ENCODE measurements at regions not wholly inside any gene's neighbourhood (a gene's known extent, or its start where the extent isn't known, plus 50 kb on each side); places are given as distances from the start of the nearest gene placed in this dataset.
A peak's percentile ranks its signal among the peaks of the same experiment; 100 is the strongest.
"Not testable (repeated sequence)": the region's sequence is repeated elsewhere in the genome, so short reads cannot be mapped to it uniquely, and the experiment has no call there.

DNA sequence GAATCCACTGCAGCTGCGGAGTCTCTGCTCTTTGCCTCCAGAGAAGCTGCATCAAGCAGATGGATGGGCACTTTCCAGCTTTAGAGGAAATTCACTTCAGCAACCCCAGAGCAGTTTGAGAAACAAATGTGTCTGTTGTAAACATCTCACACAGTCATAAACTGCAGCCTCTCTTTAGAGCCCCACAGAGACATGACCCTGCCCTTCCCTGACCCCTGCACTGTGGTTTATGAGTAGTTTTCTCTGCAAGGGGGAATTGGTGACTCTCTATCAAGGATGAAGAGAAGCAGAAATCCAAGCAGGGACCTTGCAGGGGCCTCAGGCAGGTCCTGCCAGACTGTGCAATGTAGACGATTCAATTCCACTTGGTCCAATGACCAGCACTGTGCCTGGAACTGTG is 160.2 kb downstream of the SH2D4B start:
- DNase-seq, result no peak

DNA sequence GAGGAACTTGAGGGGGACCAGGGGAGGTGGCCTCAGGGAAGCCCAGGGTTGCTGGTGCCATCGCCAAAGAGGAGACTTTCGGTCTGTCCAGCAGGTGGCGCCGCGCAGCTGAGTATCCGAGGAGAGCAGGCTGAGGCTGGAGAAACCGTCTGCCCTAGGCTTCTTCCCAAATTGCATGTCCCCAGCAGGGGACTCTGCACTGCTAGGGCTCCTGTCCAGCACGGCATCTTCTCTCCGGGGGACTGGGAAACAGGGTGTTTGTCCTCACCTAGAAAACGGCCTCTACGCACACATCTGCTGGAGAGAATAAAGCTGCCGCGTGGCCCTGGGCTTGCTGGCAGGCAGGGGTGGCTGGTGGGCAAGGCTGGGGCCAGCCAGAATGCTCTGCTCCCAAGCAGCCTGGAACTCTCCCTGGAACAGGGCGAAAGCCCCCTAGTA is 161.9 kb downstream of the SH2D4B start:
- peak; percentile 75 for DNase-seq

DNA sequence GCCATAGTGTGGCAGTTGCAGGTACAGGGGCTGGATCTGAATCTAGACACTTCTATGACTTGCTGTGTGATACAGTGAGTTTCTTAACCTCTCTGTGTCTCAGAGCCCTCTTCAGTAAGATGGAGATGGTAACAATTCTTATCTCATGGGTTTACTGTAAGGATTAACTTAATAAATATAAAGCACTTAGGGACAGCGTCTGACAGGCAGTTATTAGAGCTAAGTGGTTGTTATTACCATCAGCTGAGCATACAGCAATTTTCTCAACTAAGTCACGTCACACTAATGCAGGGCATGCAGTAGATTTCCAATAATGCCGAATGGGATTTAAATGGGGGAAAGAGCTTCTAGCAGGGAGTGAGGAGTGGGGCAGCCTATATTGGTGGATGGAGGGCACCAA is 162.6 kb downstream of the SH2D4B start:
- DNase-seq, result no peak

DNA sequence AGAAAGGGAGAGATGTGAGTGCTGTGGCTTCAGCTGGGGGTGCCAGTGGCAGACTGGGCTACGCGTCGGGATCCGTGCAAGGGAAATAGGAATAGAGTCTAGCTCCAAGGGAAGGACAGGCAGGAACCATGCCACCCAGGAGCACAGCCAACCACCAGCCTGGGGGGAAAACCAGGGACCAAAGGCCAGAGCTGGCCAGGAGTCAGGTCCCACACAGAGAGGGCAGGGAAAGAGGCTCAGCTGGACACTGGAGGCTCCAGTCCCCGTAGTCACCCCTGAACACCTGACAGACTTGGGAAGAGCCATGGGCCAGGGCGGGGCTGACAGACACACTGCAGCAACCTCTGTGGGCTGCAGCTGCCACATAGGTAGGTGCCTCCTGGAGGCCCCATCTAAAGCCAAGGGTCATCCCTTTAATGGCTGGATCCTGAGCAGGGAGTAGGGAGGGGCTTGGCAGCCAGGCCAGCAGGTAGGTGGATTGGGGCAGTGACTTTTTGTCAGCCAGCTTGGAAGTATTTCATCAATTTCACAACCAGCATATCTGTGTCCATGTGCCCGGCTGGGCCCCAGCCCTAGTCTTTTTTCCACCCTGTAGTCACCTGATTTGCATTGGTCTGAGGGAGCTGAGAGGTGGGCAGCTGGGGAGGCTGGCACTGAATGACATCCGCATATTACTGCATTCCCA is 163.2 kb downstream of the SH2D4B start:
- DNase-seq, result no peak

GRCh38 chr10:80701706-80702105 is 164.0 kb downstream of the SH2D4B start:
- DNase-seq, result no peak

DNA sequence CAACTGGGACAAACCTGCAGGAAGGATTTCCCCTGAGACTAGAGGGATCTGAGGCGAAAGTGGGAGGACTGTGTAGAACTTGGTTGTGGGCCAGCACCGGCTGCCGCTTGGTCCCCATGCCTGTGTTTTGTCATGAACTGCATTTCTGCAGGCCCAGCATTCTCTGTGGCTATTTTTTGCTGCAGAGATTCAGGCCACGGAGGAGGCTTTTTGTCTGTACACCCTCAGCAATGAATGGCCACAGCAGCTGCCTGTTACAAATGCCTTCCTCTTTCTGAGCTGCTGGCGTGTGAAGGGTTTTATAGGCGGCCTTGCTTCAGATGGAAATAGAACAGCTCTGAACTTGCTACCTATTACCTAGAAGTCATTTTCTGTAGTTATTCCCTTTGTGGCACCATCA is 164.4 kb downstream of the SH2D4B start:
- DNase-seq, result no peak

DNA sequence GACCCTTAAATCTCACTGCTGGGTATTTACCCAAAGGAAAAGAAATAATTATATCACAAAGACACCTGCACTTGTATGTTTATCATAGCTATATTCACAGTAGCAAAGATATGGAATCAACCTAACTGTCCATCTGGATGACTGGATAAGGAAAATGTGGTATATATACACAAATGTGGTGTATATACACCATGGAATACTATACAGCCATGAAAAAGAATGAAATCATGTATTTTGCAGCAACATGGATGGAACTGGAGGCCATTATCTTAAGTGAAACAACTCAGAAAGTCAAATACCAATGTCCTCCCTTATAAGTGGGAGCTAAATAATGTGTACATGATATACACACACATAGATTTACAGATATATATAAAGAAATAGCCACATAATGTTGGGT is 168.2 kb downstream of the SH2D4B start:
- no peak for DNase-seq

DNA sequence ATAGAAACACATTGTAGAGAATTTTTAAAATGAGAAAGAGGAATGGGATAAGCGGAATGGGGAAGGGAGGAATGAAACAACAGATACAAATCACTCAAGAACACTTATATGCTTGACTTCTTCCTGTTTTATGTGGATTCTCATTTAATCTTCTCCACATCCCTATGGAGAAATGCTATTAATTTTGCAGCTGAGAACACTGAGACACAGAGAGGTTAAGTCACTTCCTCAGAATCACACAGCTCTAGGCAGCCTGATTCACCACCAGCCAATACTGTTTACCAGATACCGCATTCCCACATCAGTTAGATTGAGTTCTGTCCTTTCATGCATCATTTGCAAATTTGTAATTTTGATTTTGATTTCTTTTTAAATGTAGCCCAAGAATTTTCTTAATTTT is 170.5 kb downstream of the SH2D4B start:
- no peak for DNase-seq

DNA sequence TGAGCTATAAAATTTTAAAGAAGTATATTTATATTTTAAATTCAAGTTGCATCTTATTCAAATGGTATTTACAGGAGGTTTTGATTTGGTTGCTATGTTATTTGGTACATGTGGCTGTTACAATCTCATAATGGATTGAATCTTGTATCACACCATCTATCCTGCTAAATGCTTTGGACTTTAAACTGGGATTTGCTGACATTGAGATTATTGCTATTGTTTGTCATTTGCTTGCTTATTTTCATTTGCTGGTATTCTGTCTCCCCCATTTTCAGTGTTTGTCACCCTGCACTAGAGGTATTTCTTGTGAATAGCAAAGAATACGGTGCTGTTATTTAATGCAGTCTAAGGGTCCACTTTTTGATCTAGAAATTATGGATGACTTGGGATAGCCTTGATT is 171.1 kb downstream of the SH2D4B start:
- no peak for DNase-seq

- no peak for DNase-seq
These were observed 172.2 kb downstream of the SH2D4B start for GRCh38 chr10:80709866-80710265.

GRCh38 chr10:80713398-80713928 is 175.8 kb downstream of the SH2D4B start:
- DNase-seq, result no peak

GRCh38 chr10:80714566-80714965 is 176.9 kb downstream of the SH2D4B start:
- DNase-seq, result no peak

DNA sequence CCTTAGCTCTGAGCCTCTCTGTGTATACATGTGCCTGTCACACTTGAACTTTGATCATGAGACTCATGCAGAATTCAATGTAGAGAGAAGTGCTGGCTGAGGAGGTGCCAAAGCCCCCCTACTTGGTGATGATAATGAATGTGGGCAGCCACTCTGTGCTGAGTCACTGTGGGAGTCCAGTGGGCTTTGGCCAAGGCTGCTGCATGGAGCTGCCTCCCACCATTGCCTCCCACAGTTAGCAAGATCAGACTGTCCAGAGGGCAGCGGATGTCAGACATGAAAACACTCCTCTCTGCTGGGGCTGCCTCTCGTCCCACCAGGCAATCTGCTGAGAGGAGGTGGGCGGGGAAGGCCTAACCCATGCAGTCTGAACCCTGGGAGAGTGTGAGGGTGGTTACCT is 180.3 kb downstream of the SH2D4B start:
- no peak for DNase-seq

DNA sequence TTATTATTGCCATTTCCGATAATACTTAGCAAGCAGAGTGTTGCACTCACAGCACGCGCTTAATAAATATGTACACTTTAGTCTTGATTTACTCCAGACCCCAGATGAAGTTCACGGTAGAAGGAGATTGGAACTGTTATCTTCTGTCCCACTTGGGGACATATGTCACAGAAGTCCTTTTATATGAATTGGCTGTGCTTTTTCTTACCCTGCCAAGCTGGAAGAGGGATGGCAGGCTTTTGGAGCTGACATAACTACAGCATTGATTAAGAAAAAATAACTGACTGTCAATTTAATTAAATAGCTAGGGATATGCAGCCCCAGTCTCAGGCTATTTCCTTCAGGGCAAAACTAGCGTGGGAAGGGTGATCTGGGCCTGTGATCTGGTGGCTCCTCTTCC is 182.2 kb downstream of the SH2D4B start:
- DNase-seq, result no peak

DNA sequence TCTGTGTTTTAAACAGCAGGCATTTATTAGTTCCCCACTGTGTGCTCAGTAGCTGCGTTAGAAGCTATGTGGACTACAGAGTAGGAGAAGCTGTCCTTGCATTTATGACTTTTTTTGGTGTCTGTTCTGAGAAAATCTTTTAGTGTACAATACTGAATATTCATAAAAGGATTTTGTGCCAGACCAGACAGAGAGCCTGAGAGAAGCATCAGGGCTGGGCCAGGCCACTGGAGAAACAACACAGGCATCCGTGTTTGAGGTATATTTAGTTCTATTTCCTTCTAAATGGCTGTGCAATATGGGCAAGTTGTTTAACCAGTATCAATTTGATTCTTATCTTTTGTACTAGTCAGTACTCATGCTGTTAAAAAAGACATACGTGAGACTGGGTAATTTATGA is 182.8 kb downstream of the SH2D4B start:
- DNase-seq, result no peak

DNA sequence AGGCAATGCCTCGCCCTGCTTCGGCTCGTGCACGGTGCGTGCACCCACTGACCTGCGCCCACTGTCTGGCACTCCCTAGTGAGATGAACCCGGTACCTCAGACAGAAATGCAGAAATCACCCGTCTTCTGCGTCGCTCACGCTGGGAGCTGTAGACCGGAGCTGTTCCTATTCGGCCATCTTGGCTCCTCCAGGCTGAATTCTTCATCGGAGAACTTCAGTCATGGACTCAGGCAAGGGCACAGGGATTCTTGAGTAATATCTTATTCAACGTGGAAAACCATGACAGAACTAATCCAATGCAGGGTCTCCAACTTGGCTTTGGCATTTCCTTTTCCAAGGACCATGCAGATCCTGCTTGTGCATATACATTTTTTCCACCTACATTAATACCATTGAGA is 190.7 kb downstream of the SH2D4B start:
- not testable (repeated sequence) for DNase-seq

DNA sequence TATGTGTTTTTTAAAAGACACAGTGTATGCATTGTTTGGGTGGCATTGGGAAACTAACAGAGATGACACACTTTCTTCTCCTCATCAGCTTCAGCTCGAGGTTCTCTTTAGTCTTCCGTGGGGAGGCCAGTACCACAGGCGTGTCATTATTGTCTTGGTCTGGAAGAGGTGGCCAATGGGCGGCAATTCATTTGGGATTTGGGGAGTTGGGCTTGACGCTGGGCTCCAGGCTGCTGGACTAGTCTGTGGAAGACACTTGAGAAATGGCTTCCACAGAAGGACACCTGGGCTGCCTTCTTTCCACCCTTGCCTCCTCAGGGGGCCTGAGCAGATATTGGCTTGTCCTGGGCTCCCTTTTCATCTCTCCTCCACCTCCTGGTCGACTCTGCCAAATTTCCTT is 192.2 kb downstream of the SH2D4B start:
- DNase-seq, result no peak

DNA sequence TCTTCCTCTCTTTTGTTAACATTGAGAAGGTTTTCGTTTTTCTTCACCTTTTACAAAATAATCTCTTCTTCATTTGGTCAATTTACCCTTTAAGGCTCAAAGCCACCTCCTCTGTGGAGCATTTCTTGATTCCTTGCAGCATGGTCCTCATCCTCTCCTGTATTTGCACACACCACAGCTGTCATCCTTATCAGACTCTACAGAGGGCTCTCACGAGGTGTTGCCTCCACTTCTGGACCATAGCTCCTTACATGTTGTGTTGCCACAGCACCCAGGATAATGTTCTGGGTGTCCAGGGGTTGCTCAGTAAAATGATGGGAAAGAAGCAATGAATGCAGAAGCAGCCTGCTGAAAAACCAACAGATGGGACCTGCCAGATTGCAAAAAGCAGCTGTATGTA is 192.8 kb downstream of the SH2D4B start:
- no peak for DNase-seq

GRCh38 chr10:80734589-80734988 is 196.9 kb downstream of the SH2D4B start:
- no peak for DNase-seq

GRCh38 chr10:80737209-80737608 is 199.5 kb downstream of the SH2D4B start:
- no peak for DNase-seq

- no peak for DNase-seq
These were observed 201.6 kb downstream of the SH2D4B start for GRCh38 chr10:80739328-80739727.

- no peak for DNase-seq
These were observed 202.4 kb downstream of the SH2D4B start for GRCh38 chr10:80739963-80740715.

GRCh38 chr10:80741278-80741677 is 203.6 kb downstream of the SH2D4B start:
- no peak for DNase-seq

DNA sequence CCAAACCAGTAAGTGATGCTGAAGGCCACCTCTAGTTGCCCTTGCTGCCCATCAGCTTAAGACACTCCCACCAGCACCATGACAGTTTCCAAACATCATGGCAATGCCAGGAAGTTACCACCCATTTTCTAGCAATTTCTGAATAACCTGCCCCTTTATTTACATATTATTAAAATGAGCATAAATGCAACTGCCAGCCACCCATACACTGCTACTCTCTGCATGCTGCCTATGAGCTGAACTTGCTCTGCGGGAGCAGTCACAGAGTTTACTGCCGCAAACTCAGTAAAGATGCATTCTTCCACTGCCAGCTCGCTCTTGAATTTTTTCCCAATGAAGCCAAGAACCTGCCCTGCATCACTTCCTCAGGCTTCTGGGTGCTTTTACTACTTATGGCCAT is 212.6 kb downstream of the SH2D4B start:
- no peak for DNase-seq
